ENCODE measurements at regions not wholly inside any gene's neighbourhood (a gene's known extent, or its start where the extent isn't known, plus 50 kb on each side); places are given as distances from the start of the nearest gene placed in this dataset.

GRCh38 chr9:87824216-87824875 lies 58.3 kb upstream of the SPATA31E1 start:
- DNase-seq: no peak

- no peak for DNase-seq
Measured at GRCh38 chr9:87824886-87825285, 57.8 kb upstream of the SPATA31E1 start.

DNA sequence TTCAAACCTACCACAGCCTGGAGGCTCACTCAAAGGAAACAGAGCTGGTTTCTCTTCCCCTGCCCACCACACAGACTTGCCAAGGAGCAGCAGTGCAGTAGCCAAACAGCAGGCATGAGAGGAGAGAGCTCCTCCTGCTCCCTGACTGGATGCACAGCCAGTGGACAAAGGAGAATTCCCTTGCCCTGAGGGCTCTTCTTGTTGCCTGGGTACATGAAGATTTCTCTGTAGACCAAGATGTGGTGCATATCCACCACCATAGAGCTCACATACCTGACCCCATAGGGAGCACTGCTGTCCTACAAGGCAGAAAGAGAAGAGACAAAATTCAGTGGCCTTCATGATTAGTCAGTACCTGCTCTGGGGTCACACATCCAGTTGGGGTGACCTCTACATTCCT lies 56.3 kb upstream of the SPATA31E1 start:
- DNase-seq: no peak

- DNase-seq: no peak
Measured at GRCh38 chr9:87827341-87827740, 55.3 kb upstream of the SPATA31E1 start.

GRCh38 chr9:87829756-87830155 lies 52.9 kb upstream of the SPATA31E1 start:
- no peak for DNase-seq

DNA sequence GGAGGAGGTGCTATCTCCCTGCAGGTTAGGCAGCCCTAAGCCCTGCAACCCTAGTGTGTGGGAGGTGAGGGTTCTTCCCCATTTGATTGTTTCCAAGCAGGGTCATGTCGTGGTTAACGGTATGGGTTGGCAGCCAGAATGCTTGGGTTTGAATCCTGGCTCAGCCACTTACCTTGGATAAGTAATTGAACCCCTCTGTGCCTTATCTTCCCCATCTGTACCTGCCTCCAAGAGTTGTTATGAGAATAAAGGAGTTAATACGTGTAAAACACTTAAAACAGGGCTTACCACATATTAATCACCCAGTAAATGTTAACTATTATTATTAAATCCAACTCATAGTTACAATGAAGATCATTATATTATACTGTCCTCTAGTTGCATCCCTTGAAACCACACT lies 52.2 kb upstream of the SPATA31E1 start:
- DNase-seq: no peak

DNA sequence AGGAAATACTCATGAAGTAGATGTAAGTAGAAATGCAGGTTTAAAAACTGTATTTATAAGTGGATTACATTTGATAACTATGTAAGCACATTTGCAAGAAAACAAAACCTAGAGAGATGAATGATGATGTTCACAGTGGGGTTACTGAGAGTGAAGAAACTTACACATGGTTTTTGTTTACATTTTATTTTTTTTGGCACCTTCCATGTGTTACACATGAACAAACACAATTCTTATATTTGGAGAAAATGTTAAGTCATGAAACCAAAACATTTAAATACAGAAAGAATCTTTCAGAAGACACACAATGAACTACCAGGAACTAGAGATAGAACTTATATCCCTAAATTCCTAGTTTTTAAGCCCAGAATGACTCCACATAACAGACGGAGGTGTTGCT lies 51.5 kb upstream of the SPATA31E1 start:
- DNase-seq: no peak
